GM12878 (cell line): ENCODE measurements at regions not wholly inside any gene's neighbourhood (a gene's known extent, or its start where the extent isn't known, plus 50 kb on each side); places are given as distances from the start of the nearest gene placed in this dataset.

Source experiments
- ATAC-seq: fragments of 200-7000 bp; cut with Tn5 transposase; 3 replicates; pipeline ENCODE4 v1.9.1; 2020; ENCODE audit warnings: mild to moderate bottlenecking, moderate library complexity
- BruUV-seq: library from RNA; stranded (reverse); fragments of 400-500 nt; replicated peaks from 2 replicates; lab custom pipeline; 2021; lab: Mats Ljungman, UMichigan
- CTCF ChIA-PET: fragments of 300-600 bp; sonication (Branson Sonifier 250); formaldehyde crosslinking; extraction: SDS; loops from one replicate; lab custom pipeline; 2021; ENCODE audit warnings: inconsistent platforms; lab: Yijun Ruan, JAX
- POLR2A ChIA-PET: fragments of 350-600 bp; formaldehyde crosslinking; extraction: SDS; loops from one replicate; lab custom pipeline; 2021; ENCODE audit warnings: inconsistent platforms; lab: Charles Lee
- RAD21 ChIA-PET: fragments of 300-600 bp; sonication (Branson Sonifier 250); formaldehyde crosslinking; loops from one replicate; lab custom pipeline; 2023; ENCODE audit warnings: antibody characterized with exemption; ENCODE audit not compliant: unreplicated experiment; lab: Charles Lee
- SMC1A ChIA-PET: fragments of 300-600 bp; sonication (Branson Sonifier 250); formaldehyde crosslinking; loops from one replicate; lab custom pipeline; 2023; ENCODE audit not compliant: unreplicated experiment, uncharacterized antibody; lab: Charles Lee
- DNase-seq: peaks from one replicate; pipeline ENCODE4 v3.0.0-alpha.2; 2011; ENCODE audit warnings: low read depth, low spot score
- FAIRE-seq: peaks from 3 replicates; lab custom pipeline; 2011; peaks lifted over from hg19 to GRCh38; lab: Jason Lieb, UNC
- H2AFZ ChIP-seq: 2 replicates; pipeline ENCODE4 v1.6.0; 2011; ENCODE audit warnings: low read depth, low read length, control low read depth; ENCODE audit not compliant: control insufficient read depth
- H3K27ac ChIP-seq: 2 replicates; pipeline ENCODE4 v1.5.1; 2011; ENCODE audit warnings: control low read depth; ENCODE audit not compliant: control insufficient read depth, insufficient read depth
- H3K27me3 ChIP-seq, 2 experiments: replicated peaks in 1 of 2; 2 replicates each; pipeline versions ENCODE4 v1.6.0 to v1.6.1; 2011; ENCODE audit warnings: low read length in 1 of 2; ENCODE audit not compliant: control insufficient read depth in 2 of 2, insufficient read depth in 2 of 2
- H3K36me3 ChIP-seq, 2 experiments: 2 replicates each; pipeline ENCODE4 v1.5.1; 2011; ENCODE audit warnings: low read length in 1 of 2; ENCODE audit not compliant: control insufficient read depth in 2 of 2, insufficient read depth in 2 of 2
- H3K4me1 ChIP-seq: 2 replicates; pipeline ENCODE4 v1.6.1; 2011; ENCODE audit warnings: mild to moderate bottlenecking, low read length, moderate library complexity, mixed read lengths; ENCODE audit not compliant: control insufficient read depth, insufficient read depth
- H3K4me2 ChIP-seq: 2 replicates; pipeline ENCODE4 v1.6.0; 2011; ENCODE audit warnings: control low read depth; ENCODE audit not compliant: control insufficient read depth, insufficient read depth
- H3K4me3 ChIP-seq: fragments of 200-600 bp; sonication (generic); 2 replicates; pipeline ENCODE4 v1.5.1; 2016
- H3K79me2 ChIP-seq: 2 replicates; pipeline ENCODE4 v1.6.0; 2011; ENCODE audit warnings: low read length; ENCODE audit not compliant: control insufficient read depth, insufficient read depth
- H3K9ac ChIP-seq: 2 replicates; pipeline ENCODE4 v1.8.0; 2011; ENCODE audit warnings: low read length, control low read depth, mixed read lengths; ENCODE audit not compliant: control insufficient read depth, insufficient read depth
- H3K9me3 ChIP-seq: replicated peaks from 3 replicates; pipeline ENCODE4 v1.5.1; 2011; ENCODE audit warnings: mild to moderate bottlenecking, low read length; ENCODE audit not compliant: control insufficient read depth, insufficient read depth
- H4K20me1 ChIP-seq: 2 replicates; pipeline ENCODE4 v1.6.0; 2011; ENCODE audit not compliant: control insufficient read depth, insufficient read depth
- PBX3 ChIP-seq: IDR thresholded peaks from 2 replicates; pipeline ENCODE4 v1.6.1; 2011; ENCODE audit warnings: mild to moderate bottlenecking, low read depth, low read length, moderate library complexity; ENCODE audit not compliant: insufficient replicate concordance
- PKNOX1 ChIP-seq: fragments of 450-650 bp; IDR thresholded peaks from 2 replicates; pipeline ENCODE4 v1.6.1; 2016; ENCODE audit warnings: mild to moderate bottlenecking
- POLR2A ChIP-seq: IDR thresholded peaks from 2 replicates; pipeline ENCODE4 v1.6.1; 2011; ENCODE audit warnings: low read depth, mild to moderate bottlenecking, low read length
- REST ChIP-seq: IDR thresholded peaks from 2 replicates; pipeline ENCODE4 v1.6.1; 2012; ENCODE audit warnings: mild to moderate bottlenecking, low read depth, low read length
- ZNF384 ChIP-seq: IDR thresholded peaks from 2 replicates; pipeline ENCODE4 v1.6.1; 2012; ENCODE audit warnings: low read depth, mild to moderate bottlenecking, low read length, improper control_type of control experiment, borderline replicate concordance
- WGBS: methylation state at CpG from one replicate; pipeline ENCODE4 v1.1.6; 2016; ENCODE audit warnings: low lambda C conversion rate; ENCODE audit not compliant: insufficient replicate concordance, insufficient coverage; ENCODE audit errors: missing lambda C conversion rate; 5-methylcytosine and 5-hydroxymethylcytosine counted together
- in situ Hi-C: fragments of 300-500 bp; cut with MboI; formaldehyde crosslinking; loops from 9 replicates; pipeline ENCODE4 v1.14.3; 2018; ENCODE audit warnings: mixed read lengths
- intact Hi-C: fragments of 100-400 bp; cut with micrococcal nuclease; formaldehyde crosslinking; loops from one replicate; pipeline ENCODE4 v1.14.2; 2022; ENCODE audit not compliant: unreplicated experiment

GRCh38 chr14:97097296-97097695 is 300.1 kb downstream of the VRK1 start (continued):
- TF ChIP-seq POLR2A: no peak
- TF ChIP-seq, all 136 proteins: peak for 0

GRCh38 chr14:97100306-97100705 is 303.1 kb downstream of the VRK1 start:
- in situ Hi-C loops (no loop called here), intact Hi-C loops (no loop called here)
- Histone ChIP-seq H2AFZ (no peak overlapping the region), H3K27ac (no peak overlapping the region), H3K4me2 (no peak overlapping the region), H3K4me3 (no peak overlapping the region), H3K9ac (no peak overlapping the region), H4K20me1 (no peaks in the 10 kb centered on the region), H3K27me3 (no peaks in the 10 kb centered on the region), H3K79me2 (no peaks in the 10 kb centered on the region), H3K4me1 (no peaks in the 10 kb centered on the region), H3K9me3 (no peaks in the 10 kb centered on the region), H3K36me3 (no peaks in the 10 kb centered on the region)
- DNase-seq: no peak
- no TSS peak for BruUV-seq
- ATAC-seq: no peak
- no peak for FAIRE-seq
- 23% methylated on average over 2 of the region's 2 CpGs for WGBS
- ChIA-PET POLR2A (interaction anchor here (0.6 to 1.3 kb wide), 2 partner anchors 8 to 304 kb away, joined by 3 to 5 read pairs; no protein-coding TSS in a partner anchor), CTCF (interaction anchor here (1.8 kb wide), 1 partner anchor 11 kb away, joined by 4 read pairs; no protein-coding TSS in a partner anchor), RAD21 (interaction anchor here (0.8 to 1.0 kb wide), 2 partner anchors 18 to 23 kb away, joined by 3 read pairs; no protein-coding TSS in a partner anchor), SMC1A (interaction anchor here (1.2 to 1.3 kb wide), 2 partner anchors 11 to 13 kb away, joined by 4 to 5 read pairs; no protein-coding TSS in a partner anchor)
- TF ChIP-seq PBX3 (peak; percentile 5), REST (no peak), ZNF384 (no peak), PKNOX1 (peak; percentile 69)
